ENCODE measurements at regions not wholly inside any gene's neighbourhood (a gene's known extent, or its start where the extent isn't known, plus 50 kb on each side); places are given as distances from the start of the nearest gene placed in this dataset.

- TF ChIP-seq CTCF (IDR thresholded peaks at IDR 0.05 in 4 of 5, conservative IDR thresholded peaks at IDR 0.05 in 1 of 5) (no peak), POLR2A (IDR thresholded peaks at IDR 0.05) (no peak)
Measured at GRCh38 chr1:83555871-83556270, 443.1 kb downstream of the TTLL7 start.

All from gastrocnemius medialis (tissue), 4 donors.